Fibroblast of villous mesenchyme (primary cell): ENCODE measurements at regions not wholly inside any gene's neighbourhood (a gene's known extent, or its start where the extent isn't known, plus 50 kb on each side); places are given as distances from the start of the nearest gene placed in this dataset.

ENCODE experiments used
- DNase-seq: peaks from one replicate; pipeline ENCODE4 v3.0.0-alpha.2; 2010; ENCODE audit warnings: low read depth
- H3K4me3 ChIP-seq: 2 replicates; pipeline ENCODE4 v1.5.1; 2011; ENCODE audit warnings: low read depth, mild to moderate bottlenecking, low read length
- CTCF ChIP-seq: IDR thresholded peaks from 2 replicates; pipeline ENCODE4 v1.5.1; 2012; ENCODE audit warnings: low read depth, mild to moderate bottlenecking, low read length; ENCODE audit not compliant: insufficient read depth

DNA sequence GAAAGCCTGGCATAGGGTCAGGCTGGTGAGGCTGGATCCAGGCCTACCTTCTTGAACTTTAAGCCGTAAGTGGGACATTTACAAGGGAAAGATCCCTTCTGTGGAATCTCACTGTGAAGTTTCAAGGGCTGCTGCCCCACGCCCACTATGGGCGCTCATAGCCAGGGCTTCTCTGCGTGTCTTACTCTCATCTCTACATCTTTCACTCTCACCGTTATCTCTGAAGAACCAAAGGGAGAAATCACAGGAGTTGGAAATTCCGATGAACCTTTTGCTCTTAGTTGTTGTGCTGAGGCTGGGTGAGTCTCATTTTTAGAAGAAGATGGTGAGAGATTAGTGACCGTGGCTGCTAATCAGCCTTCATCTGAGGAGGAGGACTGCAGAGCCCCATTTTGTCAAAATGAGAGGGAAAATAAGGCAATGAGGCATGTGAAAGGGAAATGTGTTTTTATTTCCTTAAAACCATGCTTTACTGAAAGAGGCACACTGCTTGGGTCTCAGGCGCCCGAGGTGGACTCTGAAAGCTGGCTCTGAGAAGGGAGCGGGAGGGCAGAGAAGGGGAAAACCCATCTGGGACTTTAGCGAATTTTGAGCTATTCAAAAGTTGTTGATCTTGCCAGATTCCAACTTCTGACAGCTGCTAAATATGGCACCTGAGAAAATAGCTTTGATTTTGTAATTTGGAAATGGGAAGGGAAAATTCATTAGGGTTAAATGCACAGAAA lies 301.5 kb downstream of the CLIC5 start:
- DNase-seq, result no peak
- no peak for TF ChIP-seq CTCF
- no peak overlapping the region for H3K4me3 ChIP-seq
